H7 (cell line): ENCODE measurements at regions not wholly inside any gene's neighbourhood (a gene's known extent, or its start where the extent isn't known, plus 50 kb on each side); places are given as distances from the start of the nearest gene placed in this dataset.

ENCODE experiments used
- DNase-seq: peaks from one replicate; pipeline ENCODE4 v3.0.0; 2012
- H3K27me3 ChIP-seq: 2 replicates; pipeline ENCODE4 v1.6.0; 2011; ENCODE audit warnings: mild to moderate bottlenecking, low read length; ENCODE audit not compliant: control insufficient read depth, insufficient read depth
- H3K36me3 ChIP-seq: replicated peaks from 2 replicates; pipeline ENCODE4 v1.5.1; 2011; ENCODE audit warnings: low read length; ENCODE audit not compliant: control insufficient read depth, insufficient read depth
- H3K4me3 ChIP-seq: 2 replicates; pipeline ENCODE4 v1.5.1; 2011; ENCODE audit warnings: low read depth, mild to moderate bottlenecking, control low read depth, low read length, moderate library complexity; ENCODE audit not compliant: insufficient read depth

GRCh38 chr5:2577312-2578036, 174.0 kb downstream of the IRX2 start:
- Histone ChIP-seq H3K36me3 (no peaks in the 10 kb centered on the region), H3K27me3 (no peaks in the 10 kb centered on the region), H3K4me3 (no peak overlapping the region)
- DNase-seq = no peak

- Histone ChIP-seq H3K27me3 (no peaks in the 10 kb centered on the region), H3K36me3 (no peaks in the 10 kb centered on the region), H3K4me3 (no peak overlapping the region)
- no peak for DNase-seq
Observed at GRCh38 chr5:2576823-2577222, 174.7 kb downstream of the IRX2 start.

DNA sequence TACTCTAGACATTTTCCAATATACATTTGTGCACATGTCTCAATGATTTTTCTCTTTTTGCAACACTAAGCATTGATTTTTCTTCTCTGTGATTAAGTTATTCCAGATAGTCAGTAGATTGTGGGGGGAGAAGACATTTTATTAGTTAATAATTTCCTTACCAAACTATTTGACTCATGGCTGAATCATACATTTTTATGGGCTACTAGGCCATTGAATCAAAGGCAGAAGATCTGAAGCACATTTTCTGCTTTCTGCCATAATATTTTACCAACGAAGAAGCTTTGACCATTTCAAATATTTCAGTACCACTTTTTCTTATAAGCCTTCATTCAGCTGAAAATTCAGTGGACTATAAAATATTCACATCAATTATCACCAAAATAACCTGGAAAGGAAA, 175.6 kb downstream of the IRX2 start:
- H3K36me3 ChIP-seq = no peaks in the 10 kb centered on the region
- DNase-seq = no peak
- H3K27me3 ChIP-seq = no peaks in the 10 kb centered on the region
- no peak overlapping the region for H3K4me3 ChIP-seq

DNA sequence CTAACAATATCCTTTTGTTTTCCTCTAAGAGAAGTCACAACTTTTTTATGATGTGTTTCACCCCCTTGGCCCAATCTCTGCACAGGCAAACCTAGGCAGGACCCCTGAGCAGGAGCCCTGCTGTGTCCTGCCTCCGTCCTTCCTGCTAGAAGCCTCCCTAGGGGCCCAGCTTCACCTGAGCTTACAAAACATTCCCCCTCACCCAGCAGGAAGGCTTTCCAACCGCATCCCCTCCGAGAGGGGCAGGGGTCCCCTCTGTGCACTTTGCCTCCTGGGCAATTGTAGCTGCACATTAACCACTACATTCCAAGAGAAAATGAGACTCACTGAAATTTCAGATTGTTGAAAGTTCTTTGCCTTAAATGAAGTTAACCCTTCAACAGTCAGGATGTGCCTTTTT, 176.2 kb downstream of the IRX2 start:
- no peaks in the 10 kb centered on the region for H3K36me3 ChIP-seq
- H3K27me3 ChIP-seq = no peaks in the 10 kb centered on the region
- H3K4me3 ChIP-seq = no peak overlapping the region
- no peak for DNase-seq

DNA sequence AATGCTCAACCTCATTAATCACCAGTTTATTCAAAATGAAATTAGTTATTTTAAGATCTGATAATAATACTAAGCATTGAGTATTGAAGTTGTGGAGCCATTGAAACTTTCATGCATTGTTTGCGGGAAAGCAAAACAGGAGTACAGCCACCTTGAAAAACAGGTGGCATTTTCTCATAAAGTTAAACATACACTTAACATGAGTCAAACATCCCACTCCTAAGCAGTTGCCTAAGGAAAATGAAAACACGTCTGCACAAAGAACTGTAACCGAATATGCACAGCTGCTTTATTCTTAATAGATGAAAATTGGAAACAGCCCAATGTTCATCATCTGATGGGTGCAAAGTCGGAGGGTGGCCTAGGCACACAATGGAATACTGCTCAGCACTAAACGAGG, 177.3 kb downstream of the IRX2 start:
- no peaks in the 10 kb centered on the region for H3K36me3 ChIP-seq
- H3K27me3 ChIP-seq = no peaks in the 10 kb centered on the region
- H3K4me3 ChIP-seq = no peak overlapping the region
- no peak for DNase-seq

- DNase-seq = no peak
- H3K27me3 ChIP-seq = no peaks in the 10 kb centered on the region
- H3K4me3 ChIP-seq = no peak overlapping the region
- H3K36me3 ChIP-seq = no peaks in the 10 kb centered on the region
Observed at GRCh38 chr5:2570586-2570985, 180.9 kb downstream of the IRX2 start.

DNA sequence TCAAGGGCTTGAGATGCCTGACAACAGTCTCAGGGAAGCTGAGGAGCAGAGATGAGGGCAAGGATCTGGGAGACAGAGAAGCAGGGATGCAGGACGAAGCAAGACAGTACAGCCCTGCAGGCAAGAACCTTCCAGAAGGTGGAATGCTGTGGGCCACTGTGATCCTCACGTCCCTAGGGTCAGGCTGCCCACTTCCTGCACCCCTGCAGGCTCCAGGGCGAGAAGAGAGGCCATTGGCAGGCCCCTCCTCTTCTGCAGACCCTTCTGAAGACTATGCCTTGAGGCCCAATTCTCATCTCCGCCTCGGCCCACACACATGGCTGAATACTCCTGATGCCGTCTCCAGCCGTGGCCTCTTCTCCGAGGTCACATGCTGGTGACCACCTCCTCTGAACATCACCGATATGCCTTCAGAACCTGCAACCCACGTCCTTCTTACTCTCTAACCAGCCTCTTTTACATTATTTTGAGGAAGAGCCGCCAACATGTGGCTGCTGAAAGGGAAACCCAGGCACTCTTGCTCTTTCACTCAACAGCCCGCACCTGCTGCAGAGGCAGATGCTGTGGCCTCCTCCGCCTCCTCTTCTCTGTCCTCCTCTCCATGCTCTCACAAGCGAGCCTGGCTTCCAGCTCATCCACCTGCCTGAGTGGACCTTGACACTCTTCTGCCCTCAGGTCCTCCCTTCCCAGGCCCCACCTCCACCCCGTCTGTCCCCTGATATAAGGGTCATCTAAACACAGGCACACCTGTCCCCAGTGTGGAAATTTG, 181.5 kb downstream of the IRX2 start:
- Histone ChIP-seq H3K36me3 (no peaks in the 10 kb centered on the region), H3K27me3 (no peaks in the 10 kb centered on the region), H3K4me3 (no peak overlapping the region)
- DNase-seq = no peak

- no peaks in the 10 kb centered on the region for H3K27me3 ChIP-seq
- H3K4me3 ChIP-seq = no peak overlapping the region
- DNase-seq = no peak
- H3K36me3 ChIP-seq = no peaks in the 10 kb centered on the region
Observed at GRCh38 chr5:2569176-2569575, 182.3 kb downstream of the IRX2 start.

DNA sequence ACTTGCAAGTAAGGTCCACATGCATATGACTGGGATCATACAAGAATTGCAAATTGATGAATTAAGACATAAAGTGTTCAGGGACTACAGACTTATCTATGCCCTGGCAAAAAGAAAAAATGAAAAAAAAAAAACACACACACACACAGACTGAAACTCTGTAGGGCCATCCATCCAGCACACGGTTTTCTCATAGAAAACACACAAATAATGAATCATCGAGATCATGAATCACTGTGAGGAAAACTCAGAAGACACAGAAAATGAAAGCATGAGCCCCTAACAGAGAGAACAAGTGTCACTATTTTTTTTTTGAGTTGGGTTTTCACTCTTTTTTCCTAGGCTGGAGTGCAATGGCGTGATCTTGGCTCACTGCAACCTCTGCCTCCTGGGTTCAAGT, 185.2 kb downstream of the IRX2 start:
- H3K36me3 ChIP-seq = no peaks in the 10 kb centered on the region
- H3K4me3 ChIP-seq = no peak overlapping the region
- no peak for DNase-seq
- H3K27me3 ChIP-seq = no peaks in the 10 kb centered on the region

DNA sequence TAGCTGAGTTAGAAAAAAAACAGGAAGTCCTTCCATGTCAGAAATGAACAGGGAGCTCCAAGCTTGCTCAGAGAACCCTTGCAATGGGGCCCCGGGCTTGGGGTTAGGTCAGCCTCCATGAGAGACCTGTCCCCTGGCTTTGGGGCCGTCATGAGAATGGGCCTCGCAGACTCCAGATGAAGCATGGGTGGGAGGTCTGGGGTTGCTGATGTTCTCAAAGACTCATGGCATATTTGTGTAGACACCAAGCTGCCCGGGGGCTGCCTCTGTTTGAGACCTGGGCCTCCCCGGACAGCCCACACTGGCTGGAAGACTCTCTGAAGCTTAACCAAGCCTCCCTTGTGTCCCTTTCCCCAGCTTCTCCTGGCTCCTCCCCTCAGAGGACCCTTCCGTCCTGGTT, 186.3 kb downstream of the IRX2 start:
- DNase-seq = no peak
- H3K4me3 ChIP-seq = no peak overlapping the region
- H3K36me3 ChIP-seq = no peaks in the 10 kb centered on the region
- H3K27me3 ChIP-seq = no peaks in the 10 kb centered on the region

- H3K4me3 ChIP-seq = no peak overlapping the region
- peak; percentile 75 for DNase-seq
Observed at GRCh38 chr5:2563046-2563445, 188.4 kb downstream of the IRX2 start.

DNA sequence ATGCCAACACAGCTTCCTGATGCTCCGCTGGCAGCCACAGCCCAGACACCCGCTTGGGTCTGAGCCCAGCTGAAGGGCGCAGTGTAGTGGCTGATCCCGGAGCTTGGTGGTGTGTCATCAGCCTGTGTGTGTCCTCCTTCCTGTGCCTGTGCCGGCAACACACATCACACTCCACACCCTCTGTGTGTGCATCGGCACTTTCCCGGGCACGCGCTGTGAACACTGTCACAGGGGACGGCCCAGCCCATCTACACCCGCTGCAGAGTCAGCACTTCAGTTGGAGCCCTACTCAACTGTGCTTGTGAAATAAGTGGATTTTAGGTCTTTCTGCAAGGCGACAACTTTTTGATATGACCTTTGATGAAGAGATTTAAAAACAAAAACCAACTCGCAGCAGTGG, 189.4 kb downstream of the IRX2 start:
- H3K27me3 ChIP-seq = no peaks in the 10 kb centered on the region
- no peak overlapping the region for H3K4me3 ChIP-seq
- DNase-seq = no peak
- H3K36me3 ChIP-seq = no peaks in the 10 kb centered on the region

More at GRCh38 chr5:2563046-2563445, 188.4 kb downstream of the IRX2 start:
- no peaks in the 10 kb centered on the region for H3K27me3 ChIP-seq
- H3K36me3 ChIP-seq = no peaks in the 10 kb centered on the region

GRCh38 chr5:2560435-2560834, 191.0 kb downstream of the IRX2 start:
- DNase-seq = no peak
- no peaks in the 10 kb centered on the region for H3K27me3 ChIP-seq
- no peak overlapping the region for H3K4me3 ChIP-seq
- H3K36me3 ChIP-seq = no peaks in the 10 kb centered on the region

GRCh38 chr5:2557435-2557834, 194.0 kb downstream of the IRX2 start:
- Histone ChIP-seq H3K36me3 (no peaks in the 10 kb centered on the region), H3K4me3 (no peak overlapping the region), H3K27me3 (no peaks in the 10 kb centered on the region)
- no peak for DNase-seq

DNA sequence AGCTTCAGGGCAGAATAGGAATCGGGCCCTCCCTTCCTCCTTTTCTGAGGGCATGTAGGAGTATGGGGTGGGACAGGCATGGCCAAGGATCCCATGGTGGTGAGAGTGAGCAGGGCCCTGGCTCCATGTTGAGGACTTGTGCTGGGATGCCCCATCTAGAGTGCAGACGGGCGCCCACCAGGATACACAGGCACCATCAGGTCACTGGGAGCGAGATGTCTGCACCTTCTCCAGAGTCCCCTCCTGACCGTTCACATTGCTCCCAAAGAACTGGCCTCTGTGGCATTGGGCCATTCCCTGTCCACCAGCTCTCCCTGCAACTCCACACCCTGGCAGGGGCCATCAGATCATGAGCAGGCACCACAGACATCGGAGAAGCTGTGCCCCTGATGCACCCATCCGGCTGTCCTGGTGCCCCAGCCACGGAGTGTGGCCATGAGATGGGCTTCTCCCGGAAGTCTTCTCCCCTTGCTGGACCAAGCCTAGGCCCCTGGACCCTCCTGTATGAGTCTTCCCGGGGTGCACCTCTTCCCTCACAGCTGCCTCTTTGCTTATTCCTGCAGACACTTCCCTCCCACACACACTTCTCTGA, 195.0 kb downstream of the IRX2 start:
- no peaks in the 10 kb centered on the region for H3K27me3 ChIP-seq
- H3K4me3 ChIP-seq = no peak overlapping the region
- no peaks in the 10 kb centered on the region for H3K36me3 ChIP-seq
- no peak for DNase-seq
